DMS153 (cell line): ENCODE measurements at regions not wholly inside any gene's neighbourhood (a gene's known extent, or its start where the extent isn't known, plus 50 kb on each side); places are given as distances from the start of the nearest gene placed in this dataset.
"Not testable (repeated sequence)": the region's sequence is repeated elsewhere in the genome, so short reads cannot be mapped to it uniquely, and the experiment has no call there.

Experiments used
- DNase-seq: peaks from one replicate; lab custom pipeline; 2025; lab: John Stamatoyannopoulos, UW

GRCh38 chr18:35875566-35875965 is 96.9 kb upstream of the RMP24 start:
- DNase-seq: no peak

GRCh38 chr18:35876243-35876642 is 96.2 kb upstream of the RMP24 start:
- no peak for DNase-seq

GRCh38 chr18:35880788-35881455 is 91.6 kb upstream of the RMP24 start:
- no peak for DNase-seq

GRCh38 chr18:35888329-35888728 is 84.2 kb upstream of the RMP24 start:
- DNase-seq: no peak

GRCh38 chr18:35889677-35890076 is 82.8 kb upstream of the RMP24 start:
- DNase-seq: no peak

GRCh38 chr18:35890323-35890722 is 82.2 kb upstream of the RMP24 start:
- no peak for DNase-seq

- DNase-seq: no peak
These were observed 80.4 kb upstream of the RMP24 start for GRCh38 chr18:35892118-35892517.

- not testable (repeated sequence) for DNase-seq
These were observed 75.0 kb upstream of the RMP24 start for GRCh38 chr18:35897481-35897880.

GRCh38 chr18:35904389-35905037 is 68.0 kb upstream of the RMP24 start:
- no peak for DNase-seq

- no peak for DNase-seq
These were observed 67.0 kb upstream of the RMP24 start for GRCh38 chr18:35905436-35905835.

GRCh38 chr18:35906291-35906690 is 66.2 kb upstream of the RMP24 start:
- not testable (repeated sequence) for DNase-seq

- no peak for DNase-seq
These were observed 62.2 kb upstream of the RMP24 start for GRCh38 chr18:35910327-35910726.

GRCh38 chr18:35912332-35912731 is 60.1 kb upstream of the RMP24 start:
- DNase-seq: no peak

- no peak for DNase-seq
These were observed 57.4 kb upstream of the RMP24 start for GRCh38 chr18:35915056-35915455.

- DNase-seq: no peak
These were observed 55.4 kb upstream of the RMP24 start for GRCh38 chr18:35917043-35917442.

- no peak for DNase-seq
These were observed 53.9 kb upstream of the RMP24 start for GRCh38 chr18:35918564-35918963.

- no peak for DNase-seq
These were observed 53.3 kb upstream of the RMP24 start for GRCh38 chr18:35919179-35919578.

- DNase-seq: no peak
These were observed 51.9 kb upstream of the RMP24 start for GRCh38 chr18:35920623-35921022.
